ENCODE measurements at regions not wholly inside any gene's neighbourhood (a gene's known extent, or its start where the extent isn't known, plus 50 kb on each side); places are given as distances from the start of the nearest gene placed in this dataset.

DNA sequence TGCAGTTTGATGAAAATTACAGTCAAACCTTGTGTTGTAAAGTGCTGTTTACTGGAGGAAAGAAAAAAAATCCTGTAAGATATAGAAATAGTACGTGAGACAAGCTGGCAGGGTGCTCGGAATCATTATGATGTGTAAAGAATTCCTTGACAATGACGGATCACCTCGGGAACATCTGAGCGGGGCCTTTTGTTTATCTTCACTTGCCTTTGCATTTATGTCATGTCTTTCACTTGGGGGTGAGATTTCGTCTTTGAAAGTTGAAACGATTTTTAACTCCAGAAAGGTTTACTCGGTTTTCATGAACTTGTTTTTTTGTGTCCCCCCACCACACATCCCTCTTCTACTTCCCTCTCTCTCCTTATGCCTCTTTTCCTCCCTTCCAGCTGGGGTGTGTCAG is 128.3 kb upstream of the VEPH1 start:
- DNase-seq (ENCODE audit: low read depth in 2 of 2), result no peak

DNA sequence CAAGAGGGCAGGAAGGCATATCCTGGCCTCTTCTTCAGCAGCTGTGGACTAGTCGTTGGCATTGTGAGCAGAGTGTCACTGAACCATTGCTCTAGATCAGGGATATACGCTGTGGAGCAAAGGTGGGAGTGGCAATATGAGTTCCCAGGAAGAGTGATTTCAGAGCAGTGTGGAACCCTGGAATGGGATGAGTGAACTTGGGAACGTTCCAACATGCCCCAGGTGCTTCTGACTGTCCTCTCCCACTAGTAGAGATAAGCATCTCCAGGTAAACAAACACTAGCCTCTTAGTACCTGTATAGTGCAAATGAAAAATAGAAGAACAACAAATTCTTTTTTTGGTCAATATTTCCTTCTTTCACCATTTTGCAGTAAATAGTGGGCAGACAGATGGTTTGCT is 123.6 kb upstream of the VEPH1 start:
- no peak for DNase-seq (ENCODE audit: low read depth in 2 of 2)

DNA sequence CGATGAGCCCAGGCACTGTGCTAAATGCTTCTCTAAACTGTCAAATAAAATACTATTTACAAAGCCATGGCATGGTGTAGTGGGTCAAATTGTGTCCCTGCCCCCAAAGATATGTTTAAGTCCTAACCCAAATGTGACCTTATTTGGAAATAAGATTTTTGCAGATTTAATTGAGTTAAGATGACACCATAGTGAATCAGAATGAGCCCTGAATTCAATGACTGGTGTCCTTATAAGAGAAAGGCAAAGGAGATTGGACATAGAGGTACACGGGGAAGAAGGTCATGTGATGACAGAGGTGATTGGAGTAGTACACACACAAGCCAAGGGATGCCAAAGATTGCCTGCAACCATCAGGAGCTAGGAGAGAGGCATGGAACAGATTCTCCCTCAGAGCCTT is 121.6 kb upstream of the VEPH1 start:
- DNase-seq (ENCODE audit: low read depth in 2 of 2), result no peak

DNA sequence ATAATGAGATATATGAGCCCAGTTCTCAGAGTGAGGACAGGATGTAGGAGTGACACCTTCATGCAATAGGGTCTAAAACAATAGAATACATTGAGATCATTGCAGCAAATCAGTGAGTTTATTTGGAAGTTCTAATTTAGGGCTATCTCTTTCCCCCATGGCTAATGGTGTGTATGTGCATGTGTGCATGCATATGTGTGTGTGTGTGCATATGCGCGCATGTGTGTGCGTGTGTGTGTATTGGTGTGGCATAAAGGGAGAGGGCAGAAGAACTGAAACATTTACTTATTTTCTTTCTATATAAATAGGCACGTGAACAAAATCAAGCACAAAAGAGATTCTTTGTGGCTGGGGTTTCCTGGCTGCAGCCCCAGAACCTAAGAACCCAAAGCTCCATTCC is 115.7 kb upstream of the VEPH1 start:
- no peak for DNase-seq (ENCODE audit: low read depth in 2 of 2)

DNA sequence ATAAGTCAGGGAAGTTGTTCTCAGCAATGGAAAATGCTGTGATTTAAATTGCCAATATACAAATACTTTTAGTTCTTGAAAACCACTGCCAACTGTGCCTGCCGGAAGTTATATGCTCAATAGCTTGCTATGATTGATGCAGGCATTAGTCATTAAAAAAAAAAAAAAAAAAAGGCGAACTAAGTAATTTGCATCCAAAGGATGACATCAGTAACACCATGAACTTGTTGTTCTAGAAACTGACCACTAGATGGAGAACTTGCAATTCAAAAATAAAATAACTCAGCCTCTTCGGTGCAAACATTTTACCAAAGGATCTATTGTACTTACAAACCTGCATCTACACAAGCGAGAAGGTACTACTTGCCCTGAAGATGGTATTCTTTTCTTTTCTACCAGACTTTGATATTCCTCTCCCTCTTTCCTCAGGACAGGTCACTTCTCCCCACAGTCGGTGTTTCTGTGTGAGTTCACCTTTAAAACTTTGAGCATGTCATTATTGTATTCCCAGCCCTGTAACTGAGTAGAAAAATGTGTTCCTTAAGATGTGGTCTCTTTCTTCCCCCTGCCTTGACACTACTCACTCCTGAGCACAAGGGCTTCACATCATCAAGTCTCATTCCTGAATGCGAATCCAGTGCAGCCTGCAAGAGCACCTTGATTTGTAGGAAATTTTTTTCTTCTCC is 115.0 kb upstream of the VEPH1 start:
- DNase-seq (ENCODE audit: low read depth in 2 of 2), result peak; percentile 51 to 65

DNA sequence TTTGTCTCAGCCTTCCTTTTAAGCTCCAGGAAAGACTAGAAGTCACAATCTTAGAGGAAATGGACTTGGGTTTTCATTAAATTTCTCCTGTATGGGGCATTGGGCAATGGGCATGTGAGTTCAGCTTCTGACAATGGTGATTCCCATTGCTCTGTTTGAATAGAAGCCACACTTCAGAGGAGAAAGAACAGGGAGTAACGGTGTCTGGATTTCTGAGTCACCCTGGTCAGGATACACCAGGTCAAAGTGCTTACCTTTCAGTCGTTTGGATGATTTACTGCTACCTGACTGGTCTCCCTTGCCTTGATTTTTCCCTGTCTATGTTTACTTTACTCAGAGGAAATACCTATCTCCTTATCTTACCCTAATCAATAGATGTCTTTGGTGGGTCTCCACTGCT is 111.7 kb upstream of the VEPH1 start:
- no peak for DNase-seq (ENCODE audit: low read depth in 2 of 2)

DNA sequence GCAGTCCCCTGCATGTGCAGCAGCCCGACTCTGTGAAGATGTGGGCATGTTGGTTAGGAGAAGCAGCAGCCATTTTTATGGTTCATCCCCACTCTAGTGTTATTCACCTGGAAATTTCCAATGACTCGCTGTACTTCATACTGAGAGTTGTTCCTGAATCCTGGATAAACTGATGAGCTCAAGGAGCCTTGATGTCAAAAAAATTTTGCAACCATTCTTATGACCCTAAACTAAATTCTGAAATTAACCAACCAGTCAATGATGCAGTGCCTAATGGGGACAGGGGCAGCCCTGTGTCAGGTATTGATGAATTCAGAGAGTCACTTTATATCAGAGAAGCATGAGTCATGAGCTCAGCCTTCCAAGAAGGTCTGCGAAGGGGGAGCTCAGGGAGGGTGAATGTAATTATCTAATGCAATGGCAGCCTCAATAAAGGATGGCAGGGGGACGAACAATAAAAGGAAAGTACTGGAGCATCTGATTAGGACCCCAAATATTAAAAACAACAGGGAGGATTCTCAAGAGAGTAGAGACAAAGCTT is 108.4 kb upstream of the VEPH1 start:
- DNase-seq (ENCODE audit: low read depth in 2 of 2), result no peak

DNA sequence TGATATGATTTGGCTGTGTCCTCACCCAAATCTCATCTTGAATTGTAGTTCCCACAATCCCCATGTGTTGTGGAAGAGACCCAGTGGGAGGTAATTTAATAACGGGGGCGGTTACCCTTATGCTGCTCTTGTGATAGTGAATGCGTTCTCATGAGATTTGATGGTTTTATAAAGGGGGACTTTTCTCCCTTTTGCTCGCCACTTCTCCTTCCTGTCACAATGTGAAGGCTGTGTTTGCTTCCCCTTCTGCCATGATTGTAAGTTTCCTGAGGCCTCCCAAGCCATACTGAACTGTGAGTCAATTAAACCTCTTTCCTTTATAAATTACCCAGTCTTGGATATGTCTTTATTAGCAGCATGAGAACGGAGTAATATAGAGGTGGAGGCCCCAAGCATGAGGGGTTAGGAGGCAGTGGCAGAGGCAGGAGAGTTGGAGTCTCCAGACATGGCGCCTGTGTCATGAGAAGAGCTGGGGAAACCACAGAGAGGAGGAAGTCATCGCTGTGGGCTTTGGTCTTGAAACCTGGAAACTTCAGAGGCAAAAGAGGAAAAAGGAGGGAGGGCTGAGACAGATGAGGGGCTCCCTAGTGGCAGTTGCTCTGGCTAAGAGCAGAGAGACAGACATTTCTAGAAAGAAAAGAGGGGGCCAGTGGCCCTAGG is 107.8 kb upstream of the VEPH1 start:
- no peak for DNase-seq (ENCODE audit: low read depth in 2 of 2)

DNA sequence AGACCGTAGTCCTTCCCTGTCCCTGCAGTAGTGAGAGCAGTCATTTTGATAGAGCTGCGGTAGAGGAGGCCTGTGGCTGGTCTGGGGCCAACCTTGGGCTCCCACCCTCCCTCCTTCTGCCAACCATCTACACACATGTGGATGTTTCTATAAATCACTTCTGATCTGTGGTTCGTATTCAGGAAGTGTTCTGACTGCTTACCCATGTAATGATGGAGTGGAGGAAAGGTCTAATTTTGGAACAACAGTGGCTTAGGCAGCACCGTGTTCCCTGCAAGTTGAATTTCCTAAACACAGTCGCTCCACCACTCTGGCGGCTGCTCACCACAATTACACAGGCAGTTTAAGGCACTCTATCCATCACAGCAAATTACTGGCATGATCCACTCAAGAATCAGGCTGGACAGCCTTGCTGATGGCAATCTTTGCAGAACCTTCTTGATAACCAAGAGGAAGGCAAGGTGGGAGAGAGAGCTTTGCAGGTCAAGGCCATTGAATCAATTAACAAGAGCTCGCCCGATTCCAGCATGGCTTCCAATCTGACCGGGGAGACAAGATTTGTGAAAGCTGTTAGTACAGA is 104.7 kb upstream of the VEPH1 start:
- DNase-seq (ENCODE audit: low read depth in 2 of 2), result no peak

DNA sequence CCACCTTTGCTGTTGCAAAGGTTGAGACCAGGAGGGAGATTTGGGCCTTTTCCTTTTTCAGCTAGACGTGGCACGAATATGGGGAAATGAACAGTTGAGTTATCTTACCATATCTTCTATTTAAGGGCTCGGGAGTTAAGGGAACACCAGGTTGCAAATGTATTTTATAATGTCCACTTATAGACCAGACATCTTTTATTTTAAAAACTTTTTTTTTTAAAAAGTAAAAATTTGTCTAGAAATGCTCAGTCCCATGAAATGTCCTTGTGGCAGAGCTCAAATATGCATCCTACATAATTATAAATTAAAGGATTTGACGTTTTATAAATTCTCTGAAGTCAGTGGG is 103.6 kb upstream of the VEPH1 start:
- DNase-seq (ENCODE audit: low read depth in 2 of 2), result no peak

DNA sequence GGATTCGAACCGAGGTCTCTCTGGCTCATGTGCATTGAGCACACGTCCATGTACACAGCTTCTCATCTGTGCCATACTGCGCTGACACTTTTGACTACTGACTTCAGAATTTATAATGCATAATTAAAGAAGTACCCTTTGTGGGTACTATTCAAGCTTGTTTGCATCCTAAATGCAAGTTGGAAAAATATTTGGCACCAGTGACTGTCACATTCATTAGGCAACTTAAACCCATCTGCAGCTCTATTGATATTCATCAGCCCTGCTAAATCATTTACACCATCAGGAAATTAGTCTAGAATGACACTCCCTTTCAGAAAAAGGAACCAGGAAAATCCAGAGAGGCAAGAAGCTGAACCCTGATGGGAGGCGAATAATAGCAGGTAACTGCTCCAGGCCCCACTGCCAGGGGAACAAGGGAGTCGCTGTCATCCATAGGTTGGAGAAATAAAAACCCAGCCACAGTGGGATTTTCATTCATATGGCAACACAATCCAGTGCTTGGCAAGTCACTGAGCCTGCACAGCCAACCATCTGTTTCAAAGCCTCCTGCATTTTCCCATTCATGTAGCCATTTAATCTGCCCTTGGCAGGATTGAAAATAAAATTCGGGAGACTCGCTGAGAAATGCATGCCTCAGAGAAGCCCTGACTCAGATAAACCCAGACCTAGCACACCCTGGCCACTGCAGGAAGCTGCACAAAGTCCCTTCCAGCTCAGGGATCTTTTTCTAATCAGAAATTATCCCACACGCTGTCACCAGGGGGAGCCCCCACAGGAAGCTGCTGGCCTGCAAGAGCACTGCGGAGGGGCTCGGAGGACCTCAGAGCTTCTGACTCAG is 103.0 kb upstream of the VEPH1 start:
- DNase-seq (ENCODE audit: low read depth in 2 of 2), result peak; percentile 29 to 64

DNA sequence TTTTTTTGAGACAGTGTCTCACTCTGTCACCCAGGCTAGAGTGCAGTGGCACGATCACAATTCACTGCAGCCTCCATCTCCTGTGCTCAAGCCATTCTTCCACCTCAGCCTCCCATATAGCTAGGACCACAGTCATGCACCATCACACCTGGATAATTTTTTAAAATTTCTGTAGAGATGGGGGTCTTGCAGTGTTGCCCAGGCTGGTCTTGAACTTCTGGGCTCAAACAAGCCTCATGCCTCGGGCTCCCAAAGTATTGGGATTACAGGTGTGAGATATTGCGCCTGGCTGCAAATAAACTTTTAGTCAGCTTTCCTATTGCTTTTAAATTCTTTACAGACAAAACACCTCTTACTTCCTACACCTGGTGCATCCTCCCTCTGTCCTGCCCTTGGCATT is 102.1 kb upstream of the VEPH1 start:
- no peak for DNase-seq (ENCODE audit: low read depth in 2 of 2)

DNA sequence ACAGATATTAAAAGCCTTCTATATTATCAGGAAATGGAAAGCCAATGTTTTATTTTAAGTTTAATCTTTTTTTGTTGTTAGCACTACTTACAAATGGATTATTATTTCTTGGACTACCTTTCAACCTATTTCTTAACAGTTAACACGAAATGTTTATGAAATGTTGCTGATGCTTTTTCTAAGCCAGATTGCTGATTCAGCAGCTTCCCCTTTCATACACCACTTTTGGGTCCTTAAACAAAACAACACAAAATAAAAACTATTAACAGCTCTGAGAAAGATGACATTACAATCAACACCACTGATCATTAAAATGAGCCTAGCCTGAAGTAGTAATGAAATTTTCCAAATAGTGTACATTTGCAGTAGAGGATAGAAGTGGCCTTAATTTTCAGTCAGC is 99.2 kb upstream of the VEPH1 start:
- DNase-seq (ENCODE audit: low read depth in 2 of 2), result no peak

DNA sequence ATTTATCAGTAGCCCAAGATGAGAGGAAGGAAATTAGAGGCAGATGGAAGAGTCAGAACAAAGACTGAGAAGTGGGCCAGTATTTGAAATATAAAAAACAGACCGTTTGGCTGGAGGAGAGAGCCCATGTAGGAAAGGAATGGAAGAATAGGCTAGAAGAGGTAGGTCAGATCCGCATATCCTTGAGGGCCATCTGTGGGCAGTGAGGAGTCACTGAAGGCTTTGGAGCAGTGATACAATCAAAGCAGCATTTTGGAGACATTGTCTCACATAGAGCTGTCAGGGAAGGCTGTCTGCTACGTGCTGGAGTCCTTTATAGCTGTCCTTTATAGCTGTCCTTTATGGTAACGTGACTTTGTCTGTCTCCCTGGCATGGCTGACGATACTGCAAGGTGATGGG is 92.0 kb upstream of the VEPH1 start:
- no peak for DNase-seq (ENCODE audit: low read depth in 2 of 2)

DNA sequence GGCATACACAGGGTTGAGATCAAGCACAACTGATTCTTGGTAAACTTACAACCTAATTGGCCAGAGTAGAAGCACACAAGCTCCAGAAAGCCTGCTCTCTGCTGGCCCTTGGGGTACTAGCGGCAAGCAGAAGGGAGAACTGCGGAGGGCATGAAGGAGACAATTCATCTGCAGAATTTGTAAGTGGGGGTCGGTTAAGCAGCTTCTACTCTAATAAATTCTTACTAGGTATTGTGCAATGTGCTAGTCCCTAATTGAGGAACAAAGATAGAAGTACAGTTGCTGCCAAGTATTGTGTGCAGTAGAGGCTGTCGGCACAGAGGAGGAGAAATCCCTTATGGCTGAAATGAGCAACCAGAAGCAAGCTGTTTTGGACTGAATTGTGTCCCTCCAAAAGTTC is 91.2 kb upstream of the VEPH1 start:
- DNase-seq (ENCODE audit: low read depth in 2 of 2), result no peak

DNA sequence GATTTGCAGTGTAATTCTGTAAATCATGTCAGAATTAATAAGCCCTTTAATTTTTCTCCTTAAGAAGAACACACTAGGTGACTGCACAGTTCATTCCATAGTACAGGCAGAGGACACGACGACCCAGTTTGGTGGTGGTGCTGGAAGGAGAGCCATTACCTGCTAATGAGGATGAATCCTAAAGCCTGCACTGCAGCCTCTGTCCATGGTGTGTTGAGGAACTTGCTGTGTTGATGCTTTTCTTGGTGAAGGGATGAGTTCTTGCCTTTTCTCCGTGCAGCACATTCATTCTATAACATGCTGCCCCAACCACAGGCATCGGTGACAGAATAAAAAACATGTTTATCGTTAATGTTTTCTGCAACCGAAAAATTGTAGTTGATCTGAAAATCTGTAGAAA is 89.6 kb upstream of the VEPH1 start:
- DNase-seq (ENCODE audit: low read depth in 2 of 2), result no peak

DNA sequence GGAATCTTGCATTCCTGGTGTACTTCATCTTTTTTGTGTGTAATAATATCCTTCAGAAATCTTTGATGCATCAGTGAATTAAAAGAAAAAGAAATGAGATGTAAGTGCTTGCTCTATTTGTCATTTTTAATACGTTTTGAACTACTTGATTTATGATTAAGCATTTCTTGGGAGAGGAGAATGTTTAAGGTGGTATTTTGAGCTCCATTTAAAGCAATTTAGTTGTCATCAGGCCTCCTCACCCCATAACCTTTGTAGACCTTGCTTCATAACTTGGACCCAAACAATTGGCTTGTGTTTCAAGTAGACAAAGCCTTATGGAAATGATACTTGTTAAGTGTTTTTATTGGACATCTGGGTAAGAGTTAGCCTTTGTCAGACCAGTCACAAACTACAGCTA is 87.1 kb upstream of the VEPH1 start:
- DNase-seq (ENCODE audit: low read depth in 2 of 2), result no peak

DNA sequence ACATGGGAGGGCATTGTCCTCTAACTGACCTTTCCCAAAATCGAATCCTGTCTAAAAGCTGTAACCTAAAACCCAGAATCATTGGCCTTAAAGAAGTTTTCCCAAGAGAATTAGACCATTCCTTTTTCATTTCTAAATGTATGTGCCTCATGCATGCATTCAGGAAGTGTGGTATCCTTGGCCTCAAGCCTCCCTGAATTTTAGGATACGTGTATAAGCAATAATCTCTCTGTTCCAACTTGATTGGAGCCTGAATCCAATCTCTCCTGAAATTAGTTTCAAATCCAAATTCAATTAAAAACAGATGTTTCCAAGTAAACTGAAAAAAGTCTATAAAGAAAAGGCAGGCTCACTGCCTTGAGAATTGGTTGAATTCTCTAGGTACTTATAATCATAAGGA is 86.0 kb upstream of the VEPH1 start:
- no peak for DNase-seq (ENCODE audit: low read depth in 2 of 2)

DNA sequence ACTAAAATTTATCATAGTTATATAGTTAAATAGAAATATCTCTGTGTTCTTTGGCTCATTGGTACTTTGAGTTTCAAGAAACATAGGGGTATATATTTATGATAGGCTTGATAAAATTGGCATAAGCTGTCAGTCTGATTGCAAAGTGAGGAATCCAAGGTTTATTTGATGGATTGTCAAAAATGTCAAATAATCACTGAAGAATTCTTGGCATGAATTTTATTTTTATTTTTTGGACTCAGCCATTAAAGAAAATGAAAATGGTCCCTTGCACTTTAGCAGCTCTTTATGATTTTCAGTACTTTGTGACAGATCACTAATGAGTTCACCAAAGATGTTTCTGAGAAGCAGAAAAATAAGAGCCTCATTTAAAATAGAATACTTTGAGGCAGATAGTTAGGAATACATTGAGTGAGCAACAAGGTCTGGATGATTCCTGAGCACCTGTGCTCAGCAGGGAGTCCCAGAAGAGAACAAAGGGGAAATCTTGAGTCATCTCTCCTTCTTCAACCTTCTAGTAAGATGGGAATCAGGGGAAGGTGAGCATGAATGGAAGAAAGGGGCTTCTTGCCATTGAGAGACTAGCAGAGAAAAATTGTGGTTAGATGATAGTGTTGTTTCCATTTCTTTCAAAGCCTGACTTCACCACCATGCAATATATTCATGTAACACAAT is 85.3 kb upstream of the VEPH1 start:
- no peak for DNase-seq (ENCODE audit: low read depth in 2 of 2)

DNA sequence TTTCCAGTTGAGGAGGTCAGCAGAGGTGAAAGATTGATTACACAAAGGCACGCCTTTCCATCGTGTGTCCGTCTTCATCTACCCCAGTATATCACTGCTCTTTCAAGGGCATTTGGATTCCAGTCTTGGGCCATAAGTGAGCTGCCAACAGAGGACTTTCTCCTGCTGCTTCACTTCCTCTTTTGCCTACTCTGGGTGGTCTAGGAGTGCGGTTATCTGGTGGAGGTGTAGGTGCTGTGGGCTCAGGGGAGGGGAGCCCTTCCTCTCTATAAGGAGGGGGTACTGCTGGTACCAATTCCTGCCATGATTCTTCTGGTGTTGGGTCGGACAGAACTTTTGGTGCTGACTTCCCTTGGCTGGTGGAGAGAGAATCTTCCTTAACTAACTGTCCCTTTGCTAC is 83.1 kb upstream of the VEPH1 start:
- no peak for DNase-seq (ENCODE audit: low read depth in 2 of 2)

DNA sequence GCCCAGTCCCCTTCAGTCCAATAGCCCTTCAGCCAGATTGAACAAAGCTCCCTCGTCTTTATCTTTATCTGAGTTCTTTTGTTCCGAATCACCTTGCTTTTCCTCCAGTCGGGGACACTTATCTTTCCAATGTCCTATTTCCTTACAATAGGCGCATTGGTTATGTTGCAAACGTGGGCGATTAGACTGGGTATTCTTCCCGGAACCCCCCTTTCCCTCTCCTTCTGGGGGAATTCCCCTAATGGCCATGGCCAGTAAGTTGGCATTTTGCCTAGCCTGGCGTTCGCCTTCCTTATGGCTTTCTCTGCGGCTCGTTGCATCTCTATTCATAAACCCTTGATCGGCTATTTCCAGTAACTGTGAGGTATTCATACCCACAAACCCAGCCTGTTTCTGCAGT is 82.2 kb upstream of the VEPH1 start:
- no peak for DNase-seq (ENCODE audit: low read depth in 2 of 2)

DNA sequence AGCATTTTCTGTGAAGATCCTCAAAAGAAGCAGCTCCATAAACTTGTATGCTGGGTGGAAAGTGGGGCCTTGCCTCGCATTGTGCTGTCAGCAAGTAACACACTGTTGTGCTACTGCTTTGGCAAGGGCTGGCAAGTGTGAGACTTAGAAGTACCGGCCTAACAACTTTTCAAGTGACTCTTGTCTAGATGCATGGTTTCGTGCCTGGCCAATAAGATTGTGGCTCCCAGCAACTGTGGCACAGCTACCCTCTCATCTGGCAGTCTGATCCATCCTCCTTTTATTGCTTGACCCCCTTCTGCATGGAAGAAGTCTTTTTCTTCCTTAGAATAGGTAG is 79.4 kb upstream of the VEPH1 start:
- no peak for DNase-seq (ENCODE audit: low read depth in 2 of 2)

Measured in dermis microvascular lymphatic vessel endothelial cell (primary cell).